AG04450 (cell line): ENCODE measurements at regions not wholly inside any gene's neighbourhood (a gene's known extent, or its start where the extent isn't known, plus 50 kb on each side); places are given as distances from the start of the nearest gene placed in this dataset.

Experiments used
- CTCF ChIA-PET: fragments of 300-600, 350-600 bp; formaldehyde crosslinking; extraction: SDS; loops from one replicate; lab custom pipeline; 2022; ENCODE audit warnings: antibody characterized with exemption, inconsistent platforms; lab: Charles Lee
- POLR2A ChIA-PET: fragments of 350-600 bp; formaldehyde crosslinking; extraction: SDS; loops from one replicate; lab custom pipeline; 2021; ENCODE audit warnings: antibody characterized with exemption, inconsistent platforms; lab: Yijun Ruan, JAX
- DNase-seq: peaks from one replicate; pipeline ENCODE4 v3.0.0-alpha.2; 2011; ENCODE audit warnings: low read depth, low spot score
- H3K27ac ChIP-seq: one replicate; pipeline ENCODE4 v1.5.1; 2012; ENCODE audit warnings: low read depth, low read length, control low read depth
- H3K27me3 ChIP-seq: one replicate; pipeline ENCODE4 v1.6.0; 2012; ENCODE audit warnings: low read length; ENCODE audit not compliant: control insufficient read depth, insufficient read depth
- H3K4me3 ChIP-seq: 2 replicates; pipeline ENCODE4 v1.5.1; 2011; ENCODE audit warnings: mild to moderate bottlenecking, low read depth, low read length, control low read depth
- H3K9me3 ChIP-seq: 2 replicates; pipeline ENCODE4 v1.5.1; 2012; ENCODE audit warnings: low read length; ENCODE audit not compliant: control insufficient read depth, insufficient read depth
- CTCF ChIP-seq: IDR thresholded peaks from 2 replicates; pipeline ENCODE4 v1.5.1; 2011; ENCODE audit warnings: low read depth, low read length, control low read depth, inconsistent platforms

- ChIA-PET CTCF (interaction anchor here (1.0 to 4.6 kb wide), 7 partner anchors 9 to 619 kb away, joined by 3 to 24 read pairs (median 4); no protein-coding TSS in a partner anchor), POLR2A (interaction anchor here (0.7 kb wide), 1 partner anchor 319 kb away, joined by 3 read pairs; the partner anchor contains the start of gene ETS2)
- H3K27ac ChIP-seq, result no peak overlapping the region
- no peak for DNase-seq
- H3K9me3 ChIP-seq, result peaks cover 3% of the 10 kb centered on the region; the same call in 1 of the 2 replicates
- TF ChIP-seq CTCF, result no peak
- no peaks in the 10 kb centered on the region for H3K27me3 ChIP-seq
- H3K4me3 ChIP-seq, result no peak overlapping the region
Measured at GRCh38 chr21:39124681-39125251, 58.5 kb downstream of the PSMG1 start.

- no peaks in the 10 kb centered on the region for H3K27me3 ChIP-seq
- H3K9me3 ChIP-seq, result peaks cover 3% of the 10 kb centered on the region
- TF ChIP-seq CTCF, result no peak
- H3K27ac ChIP-seq, result no peak overlapping the region
- no peak for DNase-seq
- POLR2A ChIA-PET, result no interaction called here
- no peak overlapping the region for H3K4me3 ChIP-seq
- CTCF ChIA-PET, result interaction anchor here (1.3 to 4.6 kb wide), 3 partner anchors 13 to 618 kb away, joined by 3 to 24 read pairs (median 4); no protein-coding TSS in a partner anchor
Measured at GRCh38 chr21:39123375-39123774, 59.9 kb downstream of the PSMG1 start.

GRCh38 chr21:39121600-39122355 is 61.5 kb downstream of the PSMG1 start:
- Histone ChIP-seq H3K4me3 (no peak overlapping the region), H3K27me3 (no peaks in the 10 kb centered on the region), H3K9me3 (peaks cover 3% of the 10 kb centered on the region), H3K27ac (no peak overlapping the region)
- ChIA-PET POLR2A (no interaction called here), CTCF (interaction anchor here (1.3 kb wide), 1 partner anchor 388 kb away, joined by 4 read pairs; no protein-coding TSS in a partner anchor)
- no peak for DNase-seq
- no peak for TF ChIP-seq CTCF

GRCh38 chr21:39120876-39121599 is 62.2 kb downstream of the PSMG1 start:
- TF ChIP-seq CTCF, result no peak
- Histone ChIP-seq H3K9me3 (peaks cover 3% of the 10 kb centered on the region), H3K27ac (no peak overlapping the region), H3K4me3 (no peak overlapping the region), H3K27me3 (no peaks in the 10 kb centered on the region)
- POLR2A ChIA-PET, result no interaction called here
- no peak for DNase-seq
- CTCF ChIA-PET, result no interaction called here

GRCh38 chr21:39119891-39120290 is 63.4 kb downstream of the PSMG1 start:
- no peak overlapping the region for H3K27ac ChIP-seq
- POLR2A ChIA-PET, result no interaction called here
- H3K27me3 ChIP-seq, result no peaks in the 10 kb centered on the region
- CTCF ChIA-PET, result no interaction called here
- no peak for DNase-seq
- H3K9me3 ChIP-seq, result peaks cover 3% of the 10 kb centered on the region
- no peak for TF ChIP-seq CTCF
- no peak overlapping the region for H3K4me3 ChIP-seq
